ENCODE measurements at regions not wholly inside any gene's neighbourhood (a gene's known extent, or its start where the extent isn't known, plus 50 kb on each side); places are given as distances from the start of the nearest gene placed in this dataset.
"Not testable (repeated sequence)": the region's sequence is repeated elsewhere in the genome, so short reads cannot be mapped to it uniquely, and the experiment has no call there.

DNA sequence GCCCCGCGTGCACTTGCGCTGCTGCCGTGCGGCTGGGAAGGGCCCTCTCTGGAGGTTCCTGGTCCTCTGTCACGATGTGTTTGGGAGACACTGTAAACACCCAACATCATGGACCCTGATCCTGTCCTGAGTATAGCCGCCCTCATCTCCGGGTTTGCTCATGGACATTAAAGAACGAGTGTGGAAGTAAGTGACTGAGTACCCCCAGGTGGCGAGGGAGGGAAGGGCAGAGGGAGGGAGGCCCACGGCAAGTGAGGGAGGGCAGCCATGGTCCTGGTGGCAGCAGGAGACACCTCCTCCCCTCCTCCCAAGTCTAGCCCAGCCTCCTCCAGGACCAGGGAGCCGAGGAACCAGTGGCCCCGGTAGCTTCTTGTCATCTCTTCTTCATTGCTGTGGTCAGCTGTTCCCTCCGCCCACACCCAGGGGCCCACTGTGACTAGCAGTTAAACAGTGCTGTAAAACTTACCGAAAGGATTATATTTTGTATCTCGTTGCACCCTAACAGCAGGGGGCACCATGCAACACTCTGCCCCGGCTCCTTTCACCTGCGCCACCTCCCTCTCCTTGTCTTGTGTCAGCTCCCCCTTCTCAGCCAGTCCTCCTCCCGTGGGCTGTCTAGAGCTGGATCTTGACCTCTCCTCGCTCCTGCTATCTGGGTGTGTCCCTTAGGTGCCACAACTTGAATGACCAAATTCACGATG lies 566.5 kb upstream of the B3GAT1 start:
- no peak for DNase-seq

DNA sequence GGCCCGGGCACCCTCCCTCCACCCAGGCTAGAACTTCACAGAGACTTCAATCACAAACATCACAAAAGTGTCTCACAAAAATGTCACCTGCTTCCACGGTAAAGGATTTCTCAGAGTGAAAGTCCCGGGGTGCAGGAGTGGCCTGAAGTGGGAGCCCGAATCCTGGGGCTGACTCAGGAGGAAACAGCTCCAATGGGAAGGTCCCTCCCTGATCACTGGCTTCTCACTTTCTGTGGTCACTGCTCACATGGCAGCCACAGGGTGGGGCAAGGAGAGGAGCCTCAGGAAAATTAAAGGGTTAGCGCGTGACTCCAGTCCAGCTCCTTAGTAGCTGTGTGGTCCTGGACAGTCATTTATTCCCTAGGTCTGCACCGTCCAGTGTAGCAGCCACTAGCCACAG lies 564.5 kb upstream of the B3GAT1 start:
- no peak for DNase-seq

DNA sequence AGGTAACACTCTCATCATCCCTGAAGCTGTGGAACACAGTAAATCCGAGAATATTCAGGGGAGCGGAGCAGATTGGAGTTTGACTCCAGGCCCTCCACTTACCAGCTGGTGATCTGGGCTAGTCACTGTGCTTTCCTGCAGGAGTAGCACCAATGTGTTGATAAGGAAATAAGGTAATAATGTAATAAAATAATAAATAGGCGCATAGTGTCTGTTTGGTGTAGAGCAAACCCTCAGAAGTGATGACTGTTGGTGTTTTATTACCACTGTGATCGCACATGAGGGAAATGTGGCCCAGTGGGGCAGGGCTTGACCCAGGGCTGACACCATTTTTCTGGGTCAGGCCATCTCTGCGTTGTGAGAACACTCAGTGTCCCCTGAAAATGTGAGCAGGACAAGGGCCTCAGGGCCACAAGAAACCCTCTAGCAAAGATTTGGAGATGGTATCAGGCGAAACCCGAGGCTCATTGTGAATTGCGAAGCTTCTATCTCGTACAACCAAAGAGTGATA lies 563.9 kb upstream of the B3GAT1 start:
- no peak for DNase-seq

DNA sequence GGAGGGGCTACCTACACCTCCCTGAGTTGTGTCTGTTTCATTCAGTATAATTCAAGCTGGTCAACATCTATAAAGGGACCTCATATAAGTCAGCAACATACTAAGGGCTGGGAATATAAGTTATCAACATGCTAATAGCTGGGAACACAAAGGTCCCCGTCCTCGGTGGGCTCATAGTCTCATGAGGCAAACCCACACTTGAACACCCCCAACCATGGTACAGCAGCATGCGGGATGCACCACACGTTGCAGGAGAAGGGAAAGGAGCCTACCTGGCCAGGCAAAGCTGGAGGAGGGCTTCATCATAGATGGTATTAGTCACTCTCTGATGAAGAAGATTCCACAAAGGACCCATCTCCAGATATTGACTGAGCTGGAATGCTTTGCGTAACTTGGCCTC lies 561.8 kb upstream of the B3GAT1 start:
- no peak for DNase-seq

DNA sequence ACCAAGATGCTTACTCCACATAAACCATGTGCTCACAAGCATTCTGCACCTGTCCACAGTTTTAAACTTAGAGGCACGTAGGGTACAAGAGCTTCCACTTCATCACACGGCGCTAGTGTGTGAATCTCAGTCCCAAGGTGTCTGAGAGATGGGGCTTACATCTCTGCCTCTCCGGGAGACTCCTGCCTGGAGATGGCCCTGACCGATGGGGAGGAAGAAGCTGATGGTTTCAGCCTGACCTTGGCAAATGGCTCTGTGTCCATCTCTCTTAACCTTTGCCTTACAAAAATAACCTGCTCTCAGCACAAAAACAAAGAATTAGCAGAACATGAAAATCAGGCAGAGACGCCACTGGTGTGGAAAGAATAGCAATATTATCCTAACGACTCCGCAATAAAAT lies 559.3 kb upstream of the B3GAT1 start:
- DNase-seq, result no peak

DNA sequence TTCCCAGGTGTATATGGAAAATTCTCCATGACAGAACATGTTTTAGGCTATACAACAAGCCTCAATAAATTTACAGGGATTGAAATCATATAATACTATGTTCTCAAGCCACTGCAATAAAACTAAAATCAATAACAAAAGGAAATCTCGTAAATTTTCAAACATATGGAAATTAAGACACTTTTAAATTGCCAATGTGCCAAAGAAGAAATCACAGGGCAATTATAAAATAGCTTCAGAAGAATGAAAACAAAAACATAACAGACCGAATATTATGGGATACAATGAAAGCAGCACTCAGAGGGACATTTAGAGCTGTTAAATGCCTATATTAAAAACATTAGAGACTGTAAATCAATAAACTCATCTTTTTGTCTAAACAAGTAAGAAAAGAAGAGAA lies 555.7 kb upstream of the B3GAT1 start:
- no peak for DNase-seq

DNA sequence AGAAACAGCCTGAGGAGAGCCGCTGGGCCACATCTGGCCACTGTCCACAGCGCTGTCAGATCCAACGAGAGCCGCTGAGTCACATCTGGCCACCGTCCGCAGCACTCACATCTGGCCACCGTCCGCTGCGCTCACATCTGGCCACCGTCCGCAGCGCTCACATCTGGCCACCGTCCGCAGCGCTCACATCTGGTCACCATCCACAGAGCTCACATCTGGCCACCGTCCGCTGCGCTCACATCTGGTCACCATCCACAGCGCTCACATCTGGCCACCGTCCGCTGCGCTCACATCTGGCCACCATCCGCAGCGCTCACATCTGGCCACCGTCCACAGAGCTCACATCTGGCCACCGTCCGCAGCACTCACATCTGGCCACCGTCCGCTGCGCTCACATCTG lies 549.3 kb upstream of the B3GAT1 start:
- not testable (repeated sequence) for DNase-seq

DNA sequence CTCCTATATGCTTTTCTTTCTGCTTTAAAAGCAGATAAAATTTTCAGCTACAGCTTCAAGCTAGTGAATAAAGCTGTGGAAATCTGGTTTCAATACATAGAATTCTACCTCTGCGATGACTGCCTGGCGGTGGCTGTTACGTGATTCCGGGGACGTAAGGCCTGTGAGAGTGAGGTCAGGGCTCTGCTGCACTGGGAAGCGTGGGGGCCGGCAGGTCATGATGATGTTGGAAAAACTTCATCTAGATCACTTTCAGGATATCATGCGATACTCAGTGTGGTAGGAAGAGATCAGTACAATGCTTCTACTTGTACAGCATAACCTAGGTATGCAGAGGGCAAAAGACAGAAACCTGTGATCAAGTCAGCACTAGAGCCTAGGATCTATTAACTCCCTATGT lies 546.8 kb upstream of the B3GAT1 start:
- no peak for DNase-seq

DNA sequence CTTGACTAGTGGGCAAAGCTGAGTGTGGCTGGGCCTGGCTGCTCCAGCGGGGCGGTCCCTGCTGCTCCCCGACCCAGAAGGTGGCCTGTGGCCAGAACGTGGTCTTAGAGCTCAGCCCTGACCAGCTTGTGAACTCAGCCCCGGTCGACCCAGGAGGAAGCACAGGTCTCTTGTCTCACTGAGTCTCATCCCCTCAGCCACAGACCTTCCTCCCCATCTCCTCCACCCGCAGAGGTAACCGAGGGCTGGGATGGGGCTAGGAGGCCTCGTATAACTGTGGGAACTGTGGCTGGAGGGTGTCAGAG lies 546.2 kb upstream of the B3GAT1 start:
- no peak for DNase-seq

DNA sequence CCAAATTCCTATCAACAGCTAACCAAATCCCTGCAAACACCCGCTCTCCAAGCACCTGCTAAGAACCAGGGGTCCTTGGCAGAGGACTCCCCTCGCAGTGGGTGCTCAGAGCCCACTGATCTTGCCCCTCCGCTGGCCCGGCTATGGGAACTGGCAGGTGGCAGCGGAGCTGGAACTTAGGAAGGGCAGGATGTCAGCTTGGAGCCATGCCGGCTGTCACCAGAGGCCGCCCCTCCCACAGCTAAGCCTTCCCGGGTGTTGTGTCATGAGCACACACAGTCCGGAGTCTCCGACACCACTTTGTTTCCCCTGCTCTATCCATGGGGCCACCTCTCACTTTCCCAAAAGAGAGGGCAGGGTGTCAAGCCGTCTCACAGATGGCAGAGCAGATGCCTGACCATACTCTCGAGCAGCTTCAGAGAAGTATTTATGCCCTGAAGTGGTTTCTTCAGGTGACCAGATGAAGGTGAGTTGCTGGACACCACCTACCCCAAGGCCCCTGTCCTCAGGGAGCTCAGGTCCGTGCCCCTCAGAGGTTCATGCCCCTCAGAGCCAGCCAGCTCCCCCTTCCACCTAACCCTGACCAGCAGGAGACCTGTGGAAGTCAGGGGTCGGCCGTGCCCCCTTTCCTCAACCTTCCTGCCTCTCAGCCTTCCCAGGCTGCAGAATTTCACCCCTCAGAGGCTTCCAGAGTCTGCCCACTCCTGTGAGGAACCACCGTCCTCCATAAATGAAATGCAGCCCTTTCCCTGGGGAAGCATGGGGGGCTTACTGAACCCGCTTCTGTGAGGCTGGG lies 545.7 kb upstream of the B3GAT1 start:
- no peak for DNase-seq

DNA sequence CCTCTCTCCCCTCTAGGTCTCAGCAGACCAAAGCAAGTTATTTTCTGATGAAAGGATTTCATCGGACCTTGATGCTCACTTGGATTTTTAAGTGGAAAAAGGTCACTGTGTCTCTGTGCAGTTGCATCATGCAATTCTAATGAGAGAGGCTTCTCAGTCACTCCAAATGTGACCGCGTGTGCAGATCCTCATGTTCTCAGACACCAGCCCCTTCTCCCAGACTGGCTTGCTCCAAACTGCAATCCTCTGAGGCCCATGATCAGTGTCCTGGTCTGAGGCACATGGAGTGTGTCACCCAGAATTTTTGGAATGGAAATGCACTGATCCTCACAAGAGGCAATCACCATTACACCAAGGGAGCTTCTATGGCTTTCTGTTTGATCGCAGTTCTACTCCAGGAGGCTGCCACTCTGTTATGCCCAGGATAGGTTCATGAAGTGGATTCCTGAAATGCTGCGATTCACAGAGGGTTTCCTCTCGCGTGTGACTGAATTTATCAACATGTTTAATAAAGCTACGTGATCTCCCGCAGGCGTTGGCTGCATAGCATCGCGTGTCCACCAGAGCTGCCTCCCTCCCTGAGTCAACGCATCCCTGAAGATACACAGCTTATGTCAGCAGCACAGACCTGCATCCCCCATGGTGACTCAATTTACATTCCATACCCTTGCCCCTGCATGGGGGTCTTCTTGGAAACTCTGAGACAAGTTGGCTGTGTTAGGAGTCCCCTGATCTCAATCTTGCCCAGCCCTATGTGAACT lies 544.6 kb upstream of the B3GAT1 start:
- no peak for DNase-seq

DNA sequence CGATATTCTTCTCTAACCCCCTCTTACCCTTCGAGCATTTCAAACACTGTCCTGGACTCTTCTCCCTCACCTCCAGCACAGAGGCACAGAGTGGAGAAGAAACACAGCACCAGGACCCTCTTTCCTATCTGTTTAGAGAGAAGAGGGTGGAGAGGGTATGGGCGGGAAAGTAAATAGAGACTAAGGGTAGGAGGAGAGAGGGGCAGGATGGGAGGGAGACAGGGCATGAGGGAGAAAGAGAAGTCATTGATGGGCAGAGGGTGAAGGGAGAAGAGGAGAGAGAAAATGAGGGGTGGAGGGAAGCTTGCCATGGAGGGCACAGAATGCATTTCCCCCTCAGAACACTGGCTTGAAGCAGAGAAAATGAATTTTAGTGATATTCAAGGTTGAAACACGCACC lies 543.9 kb upstream of the B3GAT1 start:
- DNase-seq, result not testable (repeated sequence)

DNA sequence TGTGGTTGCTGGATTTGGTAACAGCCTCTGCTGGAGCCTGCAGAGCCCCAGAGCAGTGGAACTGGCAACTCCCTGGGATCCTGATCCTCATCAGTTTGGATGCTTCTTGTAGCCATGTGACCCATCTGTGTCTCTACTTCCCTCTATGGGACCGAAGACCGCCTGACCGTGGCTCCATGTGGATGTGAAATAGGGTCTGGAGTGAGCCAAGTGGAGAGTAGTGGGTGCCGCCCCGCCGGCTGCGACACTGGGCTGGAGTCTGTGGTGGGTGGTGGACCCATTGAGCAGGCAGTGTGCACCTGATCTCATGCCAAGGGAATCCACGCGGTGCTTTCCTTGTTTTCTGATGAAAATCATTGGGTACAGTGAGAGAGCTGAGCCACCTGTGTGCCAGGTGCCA lies 543.2 kb upstream of the B3GAT1 start:
- DNase-seq, result no peak

DNA sequence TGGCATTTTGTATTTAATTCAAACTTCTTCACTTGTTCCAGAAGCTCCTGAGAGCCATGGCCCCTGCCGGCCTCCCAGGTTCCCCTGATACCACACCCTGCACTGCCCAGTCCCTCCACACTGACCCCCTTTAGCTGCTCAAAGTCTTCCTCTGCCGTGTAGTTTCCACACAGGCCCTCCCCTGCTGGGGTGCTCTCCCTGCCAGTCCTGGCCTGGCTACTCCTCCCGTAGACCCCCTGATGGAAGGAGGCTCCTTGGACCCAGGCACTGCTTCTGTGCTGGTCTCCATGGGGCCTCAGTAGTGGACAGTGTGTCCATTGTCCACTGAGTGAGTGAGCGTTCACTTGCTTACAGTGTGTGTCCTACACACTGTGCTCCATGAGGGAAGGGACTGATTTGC lies 542.4 kb upstream of the B3GAT1 start:
- DNase-seq, result not testable (repeated sequence)

DNA sequence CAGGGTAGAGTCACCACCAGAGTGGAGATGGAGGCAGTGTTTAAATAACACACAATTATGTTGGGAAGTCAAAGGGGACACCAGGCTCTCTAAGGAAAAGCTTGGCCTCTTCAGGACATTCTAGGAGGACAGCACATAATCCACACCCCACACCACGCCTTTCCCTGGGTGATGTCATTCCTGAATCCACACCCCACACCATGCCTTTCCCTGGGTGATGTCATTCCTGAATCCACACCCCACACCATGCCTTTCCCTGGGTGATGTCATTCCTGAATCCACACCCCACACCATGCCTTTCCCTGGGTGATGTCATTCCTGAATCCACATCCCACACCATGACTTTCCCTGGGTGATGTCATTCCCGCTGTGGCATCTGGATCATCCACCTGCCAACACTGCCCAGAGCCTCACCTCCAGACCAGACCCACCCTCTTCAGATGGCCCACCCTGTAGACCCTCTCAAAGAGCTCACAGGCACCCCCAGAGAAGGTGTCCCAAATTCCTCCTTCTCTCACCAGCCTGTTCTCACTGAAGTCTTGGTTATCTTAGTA lies 541.5 kb upstream of the B3GAT1 start:
- not testable (repeated sequence) for DNase-seq

DNA sequence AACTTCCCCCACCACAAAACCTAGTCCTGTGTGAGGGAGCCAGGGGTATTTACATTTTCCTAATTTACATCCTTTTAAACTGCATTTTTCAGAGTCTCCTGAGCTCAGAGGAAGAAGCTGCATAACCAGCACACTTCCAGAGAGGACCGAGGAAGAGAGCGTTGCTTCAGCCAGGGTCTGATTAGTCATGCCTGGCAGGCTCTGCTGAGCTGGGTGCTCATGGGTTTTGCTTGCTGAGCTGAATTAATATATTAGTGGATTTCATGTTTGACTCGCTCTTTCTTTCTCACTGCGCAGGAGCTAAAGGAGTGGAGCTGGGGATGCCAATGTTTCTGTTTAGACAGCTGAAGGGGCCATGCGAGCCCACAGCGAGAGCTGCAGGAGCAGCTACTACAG lies 539.3 kb upstream of the B3GAT1 start:
- no peak for DNase-seq

DNA sequence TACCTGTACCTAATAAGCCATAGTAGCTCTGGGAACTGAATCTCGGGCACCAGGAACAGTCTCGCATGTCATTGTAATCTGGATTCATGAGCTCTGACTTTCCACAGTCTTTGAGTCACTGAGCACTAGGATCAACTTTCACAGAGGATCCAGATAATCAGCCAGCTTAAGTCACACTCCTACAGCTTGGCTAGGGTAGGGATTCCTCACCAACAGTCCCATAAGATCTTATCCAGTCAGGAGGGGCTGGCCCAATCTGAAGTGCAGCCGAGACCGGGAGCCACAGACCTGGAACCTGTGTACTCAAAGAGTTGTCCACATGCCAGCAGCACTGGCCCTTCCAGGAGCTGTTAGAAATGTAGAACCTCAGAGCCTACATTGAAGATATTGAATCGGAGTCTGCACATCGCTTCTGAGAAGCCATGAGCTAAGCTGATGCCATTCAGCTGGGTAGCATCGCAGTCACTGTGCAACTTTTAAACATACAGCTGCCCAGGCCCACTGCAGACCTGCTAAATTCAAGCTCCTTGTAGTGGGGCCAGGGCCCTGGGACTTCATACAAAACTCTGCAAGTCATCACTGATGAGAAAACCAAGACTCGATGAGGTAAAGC lies 538.8 kb upstream of the B3GAT1 start:
- DNase-seq, result no peak

DNA sequence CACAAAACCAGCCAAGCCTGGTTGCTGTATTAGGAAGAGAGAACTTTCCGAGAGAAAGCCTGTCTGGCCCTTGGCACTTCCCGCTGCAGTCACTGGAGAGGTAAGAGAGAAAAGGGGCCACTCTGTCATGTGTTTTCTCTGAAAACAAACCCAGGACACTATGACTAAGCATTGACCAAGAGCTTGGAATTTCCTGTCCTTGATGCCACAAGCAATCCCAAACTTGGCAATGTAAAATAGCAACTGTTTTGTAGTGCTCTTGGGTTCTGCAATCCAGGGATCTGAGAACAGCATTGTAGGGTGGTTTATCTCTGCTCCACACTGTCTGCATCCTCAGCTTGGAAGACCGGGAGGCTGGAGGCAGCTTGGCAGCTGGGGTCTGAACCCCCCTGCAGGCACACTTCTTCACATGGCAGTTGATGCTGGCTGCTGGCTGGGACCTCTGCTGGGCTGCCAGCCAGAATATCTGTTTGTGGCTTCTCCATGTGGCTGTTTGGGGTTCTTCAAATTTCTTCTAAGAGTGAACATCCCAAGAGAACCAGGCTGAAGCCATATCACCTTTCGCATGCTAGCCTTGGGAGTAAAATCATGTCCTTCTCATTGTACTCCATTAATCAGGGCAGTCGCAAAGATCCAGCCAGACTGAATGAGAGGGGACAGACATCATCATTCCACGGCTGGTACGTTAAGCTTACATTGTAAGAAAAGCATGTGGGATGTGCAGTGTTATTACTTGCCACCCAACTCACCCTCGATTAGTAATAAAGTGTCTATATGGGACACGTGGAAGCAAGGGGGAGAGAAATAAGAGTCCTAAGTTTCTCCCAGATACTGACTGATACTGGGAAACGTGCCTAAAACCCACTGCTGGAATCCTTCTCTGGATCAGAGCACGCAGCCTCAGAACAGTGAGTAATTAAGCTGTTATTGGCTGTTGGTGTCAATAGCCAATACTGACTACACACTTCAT lies 537.4 kb upstream of the B3GAT1 start:
- no peak for DNase-seq

DNA sequence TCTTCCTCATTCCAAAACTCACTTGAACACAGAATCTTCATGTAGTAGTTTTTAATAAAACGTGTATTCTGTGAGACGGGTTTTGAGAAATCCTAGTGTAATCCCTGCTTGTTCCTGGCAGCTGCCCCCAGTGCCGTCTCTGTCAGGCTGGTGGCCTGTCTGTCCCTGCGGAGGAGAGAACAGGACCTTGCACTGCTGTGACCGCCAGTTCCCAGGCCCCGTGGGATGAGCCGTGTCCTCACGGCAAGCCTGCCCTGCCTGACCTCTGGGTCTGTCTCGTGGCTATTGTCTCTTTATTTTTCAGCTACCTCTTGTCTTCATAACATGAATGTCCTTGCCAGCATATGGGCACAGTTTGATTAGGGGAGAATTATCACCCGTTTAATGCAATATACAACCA lies 535.5 kb upstream of the B3GAT1 start:
- no peak for DNase-seq

DNA sequence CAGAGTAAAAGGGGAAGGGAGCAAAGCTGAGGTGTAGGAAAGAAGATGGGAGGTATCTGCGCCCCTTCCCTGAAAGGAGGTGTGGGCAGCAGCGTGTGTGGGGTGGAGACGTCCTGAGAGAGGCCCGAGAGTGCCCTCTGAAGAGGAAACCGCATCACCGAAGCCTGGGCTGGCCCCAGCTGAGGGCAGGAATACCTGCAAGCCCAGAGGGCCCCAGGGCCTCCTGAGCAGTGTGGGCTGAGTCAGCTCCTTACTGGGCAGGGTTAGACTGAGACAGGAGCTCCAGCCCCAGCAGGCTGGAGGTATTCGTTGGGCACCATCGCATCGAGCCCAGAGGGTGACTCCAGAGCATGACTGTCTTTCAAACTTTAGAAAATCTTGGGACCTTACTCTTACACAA lies 534.0 kb upstream of the B3GAT1 start:
- no peak for DNase-seq

DNA sequence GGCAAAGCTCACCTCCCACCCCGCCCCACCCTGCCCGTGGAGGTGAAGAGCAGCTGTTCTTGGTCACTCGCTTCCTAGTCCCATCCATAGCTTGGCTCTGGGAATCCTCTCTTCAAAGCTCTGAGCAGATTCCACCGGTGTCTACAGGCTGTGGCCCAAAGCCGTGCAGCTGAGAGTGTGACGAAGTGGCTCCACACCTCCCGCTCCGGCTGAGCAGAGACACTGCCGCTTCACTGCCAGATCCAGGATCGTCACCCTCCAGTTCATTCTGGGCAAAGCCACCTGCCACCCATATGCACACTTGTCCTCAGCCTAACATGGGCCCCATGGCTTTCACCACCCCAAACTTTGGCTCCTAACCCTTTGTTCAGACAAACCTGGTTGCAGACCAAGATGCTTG lies 532.9 kb upstream of the B3GAT1 start:
- no peak for DNase-seq

DNA sequence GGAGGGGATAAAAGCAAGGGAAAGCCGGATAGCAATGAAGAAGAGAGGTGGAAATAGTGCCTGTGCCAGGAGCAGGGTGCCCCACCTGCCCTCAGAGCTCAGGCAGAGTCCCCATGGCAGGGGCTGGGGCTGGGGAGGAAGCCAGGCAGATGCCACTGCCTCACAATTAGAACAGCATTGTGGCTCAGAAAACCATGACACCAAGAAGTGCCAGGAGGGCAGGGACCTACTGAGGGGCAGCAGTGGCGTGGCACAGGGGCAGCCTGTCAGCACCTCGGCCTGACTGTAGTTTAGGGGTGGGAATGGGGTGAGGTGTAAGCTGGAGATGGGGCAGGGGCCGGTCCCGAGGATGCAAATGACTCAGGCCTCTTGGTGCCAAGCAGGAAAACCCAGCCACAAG lies 532.1 kb upstream of the B3GAT1 start:
- no peak for DNase-seq

Measured in suppressor macrophage (primary cell).